GM21381 (cell line): ENCODE measurements at regions not wholly inside any gene's neighbourhood (a gene's known extent, or its start where the extent isn't known, plus 50 kb on each side); places are given as distances from the start of the nearest gene placed in this dataset.
"Not testable (repeated sequence)": the region's sequence is repeated elsewhere in the genome, so short reads cannot be mapped to it uniquely, and the experiment has no call there.

Experiments used
- ATAC-seq: cut with Tn5 transposase; IDR thresholded peaks from one replicate; pipeline ENCODE4 v1.9.1; 2021; ENCODE audit warnings: mild to moderate bottlenecking, moderate library complexity; ENCODE audit not compliant: unreplicated experiment

DNA sequence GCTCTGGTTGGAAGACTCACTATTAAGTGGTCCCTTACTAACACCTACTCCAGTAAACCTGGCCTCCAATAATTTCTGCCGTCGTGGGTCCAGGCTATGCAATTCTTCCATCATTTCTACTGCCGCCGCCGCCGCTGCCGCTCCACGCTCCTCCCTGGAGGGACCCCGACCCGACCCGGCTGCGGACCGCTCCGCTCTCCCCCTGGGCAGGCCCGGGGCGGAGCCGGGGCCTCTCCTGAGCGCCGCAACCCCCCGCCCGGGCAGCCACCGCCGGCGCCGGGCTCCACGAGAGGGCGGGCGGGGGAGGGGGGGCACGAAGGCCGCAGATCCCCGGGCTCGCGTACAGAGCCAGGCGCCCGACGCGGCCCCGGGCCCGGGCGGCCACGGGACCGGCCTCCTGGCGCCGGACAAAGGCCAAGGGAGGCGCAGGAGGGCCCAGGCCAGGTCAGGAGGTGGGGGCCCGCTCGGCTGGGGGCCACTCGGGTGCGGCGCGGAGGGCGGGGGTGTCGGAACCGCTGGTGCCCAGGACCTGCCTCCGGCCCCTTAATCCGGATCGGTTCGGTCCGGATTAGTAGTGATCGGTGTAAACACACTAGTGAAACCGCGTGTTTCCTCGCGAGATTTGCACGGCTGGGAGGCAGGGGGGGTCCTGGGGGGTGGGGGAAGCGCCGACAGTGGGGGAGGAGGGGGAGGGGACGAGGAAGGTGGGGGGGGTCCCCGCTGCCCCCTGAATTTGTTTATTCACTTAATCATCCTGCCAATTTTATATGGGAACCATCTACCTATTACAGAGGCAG is 215.1 kb upstream of the CCL2 start:
- not testable (repeated sequence) for ATAC-seq

DNA sequence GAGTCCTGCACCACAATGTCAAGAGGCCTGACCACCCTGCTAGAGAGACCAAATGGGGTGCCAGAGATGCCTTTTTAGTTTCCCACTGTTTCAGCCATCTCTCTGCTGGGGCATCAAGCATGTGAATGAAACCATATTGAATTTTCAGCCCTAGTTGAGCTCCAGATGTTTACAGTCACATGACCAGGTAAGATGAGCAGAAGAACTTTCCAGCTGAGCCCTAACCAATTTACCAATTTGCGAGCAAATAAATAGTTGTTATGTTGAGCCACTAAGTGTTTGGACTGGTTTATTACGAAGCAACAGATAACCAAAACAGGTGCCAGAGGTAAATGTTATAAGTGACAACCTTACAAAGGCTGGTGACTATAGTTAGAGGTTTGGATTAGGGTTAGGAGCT is 209.1 kb upstream of the CCL2 start:
- no peak for ATAC-seq

DNA sequence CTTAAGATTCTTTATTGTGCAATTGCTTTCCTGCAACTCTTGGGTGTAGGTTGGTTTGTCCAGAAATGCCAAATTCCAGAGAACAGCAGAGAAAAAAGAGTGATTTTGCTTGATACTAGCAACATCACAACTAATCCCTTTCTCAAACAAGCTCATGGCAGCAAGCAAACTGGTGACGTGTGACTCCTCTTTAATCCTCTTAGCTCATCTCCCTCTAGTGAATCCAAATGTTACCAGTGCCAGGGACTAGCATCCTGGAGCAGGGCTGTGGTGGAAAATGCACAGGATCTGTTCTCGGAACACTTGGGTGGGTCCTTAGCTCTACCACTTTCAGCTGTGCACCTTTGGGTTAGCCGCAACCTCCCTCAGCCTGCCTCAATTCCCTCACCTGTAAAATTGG is 204.0 kb upstream of the CCL2 start:
- ATAC-seq, result no peak

DNA sequence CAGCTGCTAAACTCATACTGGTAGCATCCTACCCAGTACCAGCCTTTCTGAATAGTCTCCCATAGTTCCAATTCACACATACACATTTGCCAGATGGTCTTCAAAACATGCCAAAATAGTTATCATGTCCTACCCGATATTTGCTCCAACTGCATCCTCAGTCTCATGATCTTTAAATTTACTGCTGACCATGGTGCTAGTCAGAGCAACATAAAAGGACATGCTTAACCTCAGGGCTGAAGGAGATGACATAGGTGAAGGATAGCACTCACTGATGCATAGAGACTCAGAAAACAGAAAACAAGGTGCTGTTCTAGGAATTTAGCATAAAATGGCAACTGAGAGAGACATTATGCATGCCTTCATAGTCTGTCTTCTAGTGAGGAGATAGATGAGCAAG is 200.6 kb upstream of the CCL2 start:
- no peak for ATAC-seq

DNA sequence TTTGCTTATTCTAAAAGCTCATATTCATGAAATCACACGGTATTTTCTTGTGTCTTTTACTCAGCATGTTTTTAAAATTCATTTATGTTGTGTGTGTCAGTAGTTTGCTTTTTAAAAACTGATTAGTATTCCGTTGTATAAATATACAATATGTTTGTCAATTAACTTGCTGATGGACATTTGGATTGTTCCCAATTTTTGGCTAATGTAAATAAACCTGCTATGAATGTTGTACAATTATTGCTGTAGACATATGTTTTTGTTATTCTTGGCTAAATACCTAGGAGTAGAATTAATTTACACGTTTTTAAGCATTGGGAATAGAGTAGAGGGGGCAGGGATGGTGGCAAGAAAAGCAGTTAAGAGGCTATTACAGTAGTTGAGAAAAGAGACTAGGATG is 199.5 kb upstream of the CCL2 start:
- ATAC-seq, result no peak

DNA sequence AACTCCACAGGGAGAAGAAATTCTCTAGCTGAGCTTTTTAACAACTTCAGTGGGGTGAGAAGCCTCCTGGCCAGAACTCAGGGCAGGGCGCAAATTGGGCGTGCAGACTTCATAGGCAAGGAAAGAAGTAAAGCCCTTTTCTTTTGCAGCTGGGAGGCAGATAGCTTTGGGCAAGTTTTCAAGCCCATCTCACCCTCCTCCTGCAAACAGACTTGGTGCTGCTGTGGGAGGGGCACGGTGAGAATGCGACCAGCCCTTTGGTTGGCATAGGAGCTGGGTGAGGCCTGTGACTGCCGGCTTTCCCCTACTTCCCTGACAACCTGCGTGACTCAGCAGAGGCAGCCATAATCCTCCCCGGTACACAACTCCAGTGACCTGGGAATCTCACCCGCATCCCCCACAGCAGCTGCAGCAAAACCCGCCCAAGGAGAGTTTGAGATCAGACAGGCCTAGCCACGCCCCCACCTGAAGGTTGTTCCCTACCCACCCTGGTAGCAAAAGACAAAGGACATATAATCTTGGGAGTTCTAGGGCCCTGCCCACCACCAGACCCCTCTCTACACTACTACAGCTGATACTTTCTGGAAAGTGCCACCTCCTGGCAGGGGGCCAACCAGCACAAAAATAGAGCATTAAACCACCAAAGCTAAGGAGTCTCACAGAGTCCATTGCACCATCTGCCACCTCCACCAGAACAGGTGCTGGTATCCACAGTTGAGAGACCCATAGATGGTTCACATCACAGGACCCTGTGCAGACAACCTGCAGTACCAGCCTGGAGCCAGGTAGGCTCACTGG is 195.5 kb upstream of the CCL2 start:
- no peak for ATAC-seq

DNA sequence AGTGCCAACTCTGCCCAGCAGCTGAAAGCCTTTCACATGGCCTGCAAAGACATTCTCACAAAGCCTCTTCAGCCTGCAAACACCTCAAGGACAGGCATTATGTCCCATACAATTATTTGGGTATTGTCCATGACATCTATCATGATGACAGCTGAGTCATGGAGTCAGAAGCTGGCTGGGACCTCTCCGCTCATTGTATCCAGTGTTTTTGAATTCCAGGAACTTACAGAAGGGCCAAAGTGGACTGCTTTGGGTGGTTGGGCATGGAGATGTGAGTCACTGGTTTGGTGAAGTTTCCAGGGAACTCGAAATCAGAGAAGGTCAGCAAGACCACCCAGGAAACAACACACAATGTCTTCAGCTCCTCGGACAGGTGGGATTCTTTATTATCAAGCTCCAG is 188.6 kb upstream of the CCL2 start:
- ATAC-seq, result no peak

DNA sequence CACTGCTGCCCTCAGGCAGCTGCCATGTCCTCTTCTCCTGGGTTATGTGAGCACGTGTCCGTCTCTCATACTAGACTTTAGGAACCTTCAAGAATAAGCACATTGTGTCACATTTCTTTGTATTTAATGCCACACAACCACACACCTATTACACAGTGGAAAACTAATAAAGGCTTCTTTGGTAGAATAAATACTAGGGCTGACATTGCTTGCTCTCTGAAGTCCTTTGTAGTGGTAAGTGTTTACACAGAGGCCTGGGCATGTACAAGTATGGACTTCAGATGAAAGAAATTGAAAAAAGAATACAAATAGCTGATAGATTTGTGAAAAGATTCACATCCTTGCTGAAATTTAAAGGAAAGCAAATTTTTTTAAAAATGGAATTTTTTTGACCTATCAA is 188.1 kb upstream of the CCL2 start:
- ATAC-seq, result no peak

DNA sequence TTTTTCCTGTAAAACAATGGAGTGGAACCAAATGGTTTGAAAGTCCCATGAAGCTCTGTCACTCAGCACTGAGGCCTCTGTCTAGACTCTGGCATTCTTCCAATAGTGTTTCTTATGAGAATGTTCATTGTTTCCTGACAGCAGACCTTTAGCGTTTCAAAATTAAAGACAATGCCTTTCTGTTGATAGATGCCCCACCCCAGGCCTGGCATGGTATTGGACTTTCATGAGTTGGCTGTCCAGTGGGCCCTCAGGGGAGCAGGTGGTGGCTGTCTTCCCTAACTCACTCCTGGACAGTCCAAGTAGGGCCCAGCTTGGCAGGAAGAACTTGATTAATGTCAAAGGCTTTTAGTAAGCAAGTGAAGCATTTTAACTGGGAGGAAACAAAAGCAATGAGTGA is 186.5 kb upstream of the CCL2 start:
- ATAC-seq, result no peak

DNA sequence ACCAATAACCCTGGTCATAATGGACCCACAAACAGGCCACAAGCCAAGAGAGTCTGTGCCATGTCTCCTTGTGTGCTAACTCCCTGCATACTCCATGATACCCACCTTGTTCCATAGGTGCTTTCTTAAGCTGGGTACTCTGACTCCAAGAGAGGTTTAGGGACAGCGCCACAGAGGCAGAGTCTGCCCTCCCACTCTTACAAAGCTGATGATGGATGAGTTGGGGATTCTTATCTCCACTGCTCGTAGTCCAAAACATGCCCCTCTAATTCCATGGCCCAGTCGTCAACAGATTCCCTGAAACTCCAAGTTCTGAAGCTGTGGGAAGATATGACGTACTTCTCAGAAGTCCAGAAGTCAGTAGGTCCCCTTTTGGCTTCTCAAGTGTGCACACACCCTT is 184.4 kb upstream of the CCL2 start:
- ATAC-seq, result no peak

DNA sequence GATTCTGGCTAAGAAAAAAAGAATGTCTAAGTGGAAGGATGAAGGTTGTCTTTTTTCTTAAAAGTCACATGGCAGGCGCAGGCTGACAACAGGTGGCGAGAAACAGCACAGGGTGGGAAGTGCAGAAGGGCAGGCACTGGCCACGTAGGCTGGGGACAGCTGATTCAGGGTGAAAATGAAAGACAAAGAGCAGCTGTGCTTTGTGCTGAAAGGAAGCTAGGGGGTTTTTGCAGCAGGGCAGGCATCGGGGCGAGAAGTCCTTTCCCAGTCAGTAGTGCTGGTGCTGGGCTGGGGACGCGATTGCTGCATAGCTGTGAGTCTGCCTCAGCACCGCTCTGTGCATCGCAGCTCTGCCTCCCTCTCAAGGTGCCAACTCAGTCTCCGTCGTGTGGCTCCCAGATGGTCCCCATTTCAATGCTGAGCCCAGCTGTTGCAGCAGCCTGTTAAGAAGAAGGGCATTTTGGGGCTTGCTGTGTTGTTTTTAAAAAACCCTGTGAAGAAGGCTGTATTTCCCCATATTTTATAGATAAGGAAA is 183.1 kb upstream of the CCL2 start:
- no peak for ATAC-seq

DNA sequence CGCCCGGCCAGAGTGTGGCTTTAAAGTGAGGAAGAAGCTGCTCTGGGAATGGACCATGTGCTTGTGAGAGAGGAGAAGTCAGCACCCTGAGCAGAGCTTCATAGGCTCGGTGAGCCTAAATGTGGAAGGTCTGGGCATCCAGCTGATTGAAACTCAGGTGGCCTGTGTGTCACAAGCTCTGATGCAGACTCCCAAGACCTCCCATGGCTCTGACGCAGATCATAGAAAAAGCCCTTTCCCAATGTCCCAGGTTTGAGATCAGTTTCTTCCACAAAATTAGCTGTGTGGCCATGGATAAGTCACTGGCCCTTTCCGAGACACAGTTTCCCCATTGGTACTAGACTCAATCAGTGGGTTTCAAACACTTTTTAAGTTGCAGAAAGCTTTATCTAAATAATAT is 180.0 kb upstream of the CCL2 start:
- ATAC-seq, result no peak

DNA sequence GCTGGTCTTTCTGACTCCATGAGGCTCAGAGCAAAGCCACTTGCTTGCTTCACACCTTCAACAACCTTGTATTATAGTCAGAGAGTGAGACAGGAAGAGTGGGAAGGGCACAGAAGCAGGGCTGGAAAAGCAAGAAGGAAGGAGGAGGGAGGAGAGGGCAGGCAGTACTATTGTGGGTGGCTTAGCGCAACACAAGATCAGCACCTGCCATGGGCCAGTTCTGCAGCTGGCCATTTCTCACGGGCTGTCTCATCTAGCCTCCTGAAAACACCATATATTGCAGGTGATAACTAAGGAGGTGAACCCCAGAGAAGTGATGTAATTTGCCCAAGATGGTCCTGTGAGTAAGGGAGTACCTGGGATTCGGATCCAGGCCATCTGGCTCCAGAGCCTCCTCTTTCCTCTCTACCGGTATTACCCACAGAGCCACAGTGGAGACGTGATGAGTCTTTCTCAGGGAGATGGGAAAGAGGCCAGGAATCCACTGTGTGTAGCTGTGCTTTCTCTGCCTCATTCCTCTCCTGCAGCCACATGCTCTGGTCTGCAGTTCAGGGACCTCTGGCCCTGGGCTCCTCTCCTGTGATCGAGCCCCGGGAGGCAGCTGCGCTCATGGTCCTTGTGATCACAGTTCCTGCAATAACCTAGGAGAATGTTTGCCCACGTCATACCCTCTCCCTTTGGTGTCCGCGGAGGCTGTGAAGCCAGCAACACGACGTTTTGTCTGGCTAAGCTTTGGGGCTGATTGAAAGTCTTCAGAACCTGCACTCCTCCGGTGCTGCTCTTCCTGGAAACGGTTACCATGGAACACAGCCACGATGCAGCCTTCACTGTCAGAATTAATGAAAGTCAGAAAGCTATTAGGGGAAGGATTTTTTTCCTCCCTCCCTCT is 178.1 kb upstream of the CCL2 start:
- no peak for ATAC-seq

DNA sequence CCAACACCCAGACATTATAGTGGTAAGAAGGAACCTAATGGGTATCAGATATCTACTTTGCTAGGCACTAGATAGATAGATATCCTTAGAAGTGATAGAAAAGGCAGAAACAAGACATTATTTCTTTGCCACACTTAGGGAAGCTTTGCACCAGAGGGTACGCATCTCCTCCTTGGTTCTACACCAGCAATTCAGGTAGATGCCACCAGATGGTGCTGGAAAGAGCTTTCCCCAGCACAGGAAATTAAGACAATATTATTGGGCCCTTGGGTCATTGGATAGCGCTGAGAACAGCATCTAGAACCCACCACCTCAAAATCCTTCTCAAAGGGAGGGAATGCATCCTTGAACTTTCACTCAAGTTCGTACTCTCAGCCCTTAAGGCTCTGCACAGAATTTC is 173.8 kb upstream of the CCL2 start:
- no peak for ATAC-seq

DNA sequence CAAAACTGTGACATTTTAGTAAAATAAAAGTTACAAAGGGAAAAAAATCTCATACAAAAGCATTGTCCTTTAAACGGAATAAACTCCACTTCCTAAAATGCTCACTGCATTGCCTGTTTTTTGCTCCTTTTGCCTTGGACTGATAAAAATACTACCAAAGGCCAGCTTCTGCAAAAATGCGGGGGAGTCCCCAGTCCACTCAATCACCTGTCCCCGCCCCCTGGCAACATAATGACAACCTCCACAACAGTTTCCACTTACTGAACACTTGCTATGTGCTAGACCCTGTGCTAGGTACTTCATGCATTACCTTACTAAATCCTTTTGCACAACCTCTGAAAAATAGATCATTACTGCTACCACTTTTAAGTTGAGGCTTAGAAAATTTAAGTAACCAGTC is 172.7 kb upstream of the CCL2 start:
- no peak for ATAC-seq

DNA sequence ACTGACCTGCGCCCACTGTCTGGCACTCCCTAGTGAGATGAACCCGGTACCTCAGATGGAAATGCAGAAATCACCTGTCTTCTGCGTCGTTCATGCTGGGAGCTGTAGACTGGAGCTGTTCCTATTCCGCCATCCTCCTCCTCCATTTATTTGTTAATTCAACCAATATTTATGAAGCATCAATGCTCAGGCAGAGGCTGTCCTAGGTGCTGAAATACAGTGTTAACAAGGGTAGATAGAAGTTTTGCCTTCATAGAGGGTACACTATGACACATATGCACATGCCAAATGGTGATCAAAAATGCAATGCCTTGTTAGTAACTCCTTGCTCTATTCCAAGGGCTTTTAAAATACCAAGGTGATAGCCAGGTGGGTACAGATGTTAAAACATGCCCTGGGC is 166.0 kb upstream of the CCL2 start:
- not testable (repeated sequence) for ATAC-seq

DNA sequence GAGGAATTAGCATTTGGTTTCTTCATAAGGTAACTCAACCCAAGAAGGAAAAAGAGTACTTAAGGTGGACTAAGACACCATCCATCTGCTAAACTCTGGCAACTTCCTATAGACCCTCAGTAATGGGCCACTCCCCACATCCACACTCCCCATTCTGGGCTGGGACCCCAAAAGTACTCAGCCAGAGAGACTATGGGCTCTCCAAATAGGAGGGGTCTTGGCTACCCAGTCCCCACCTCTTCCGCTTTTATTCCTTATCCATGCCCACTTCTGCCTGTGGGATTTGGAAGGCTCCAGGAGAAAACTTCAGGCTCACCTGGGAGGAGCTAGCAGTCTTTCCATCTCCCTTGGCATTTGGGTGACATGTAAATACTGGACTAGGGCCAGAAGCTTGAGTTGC is 164.5 kb upstream of the CCL2 start:
- no peak for ATAC-seq

DNA sequence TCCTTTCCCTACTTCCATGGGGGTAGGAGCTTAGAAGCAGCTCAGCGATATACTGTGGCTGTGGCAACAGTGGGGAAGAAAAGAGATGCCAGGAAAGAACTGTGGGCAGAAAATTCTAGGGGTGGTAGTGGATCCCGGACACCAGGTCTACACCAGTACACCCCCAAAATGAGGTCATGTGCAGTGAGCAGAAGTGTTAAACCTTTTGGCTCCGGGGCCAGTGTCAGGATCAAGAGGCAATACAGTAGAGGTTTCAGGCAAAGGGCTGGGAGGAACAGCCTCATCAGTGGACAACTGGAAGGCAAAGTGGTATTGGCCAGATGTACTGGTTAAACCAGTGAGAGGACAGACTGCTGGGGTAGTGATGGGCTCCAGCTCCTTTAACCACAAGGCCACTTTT is 163.1 kb upstream of the CCL2 start:
- no peak for ATAC-seq

DNA sequence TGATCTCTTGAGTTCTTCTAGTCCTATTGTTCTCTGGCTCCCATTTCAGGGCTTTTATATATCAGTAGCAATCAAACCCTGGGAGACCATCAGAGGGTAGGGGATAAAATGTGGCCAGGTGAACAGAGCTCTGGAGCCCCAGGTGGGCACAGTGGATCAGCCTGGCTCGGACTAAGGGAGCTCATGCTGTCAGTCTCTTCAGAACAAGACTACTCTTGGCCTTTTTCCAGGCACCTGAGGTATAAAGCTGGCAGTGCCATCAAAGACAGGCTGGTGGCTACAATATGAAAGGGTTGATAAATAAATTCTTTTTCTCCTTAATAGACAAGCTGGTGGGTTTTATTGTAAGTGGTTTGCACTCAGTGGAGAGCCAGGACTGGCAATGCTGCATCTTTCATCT is 160.0 kb upstream of the CCL2 start:
- ATAC-seq, result no peak

DNA sequence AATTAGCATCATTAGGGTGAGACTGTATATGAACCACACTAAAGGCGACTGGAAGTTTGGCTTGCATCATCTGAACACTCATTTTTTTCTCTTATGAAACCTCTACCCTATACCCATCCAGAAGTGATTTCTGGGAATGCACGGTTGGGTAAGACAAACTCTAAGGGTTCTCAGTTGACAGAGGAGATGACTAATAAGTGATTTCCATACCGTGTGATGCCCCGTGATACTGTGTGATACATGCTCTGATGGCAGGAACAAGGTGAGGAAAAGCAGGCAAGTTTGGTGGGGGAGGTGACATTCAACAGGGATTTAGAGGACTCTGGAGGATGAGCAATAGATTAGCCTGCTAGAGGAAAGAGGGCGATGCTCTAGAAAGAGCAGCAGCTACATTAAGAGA is 156.4 kb upstream of the CCL2 start:
- ATAC-seq, result no peak

DNA sequence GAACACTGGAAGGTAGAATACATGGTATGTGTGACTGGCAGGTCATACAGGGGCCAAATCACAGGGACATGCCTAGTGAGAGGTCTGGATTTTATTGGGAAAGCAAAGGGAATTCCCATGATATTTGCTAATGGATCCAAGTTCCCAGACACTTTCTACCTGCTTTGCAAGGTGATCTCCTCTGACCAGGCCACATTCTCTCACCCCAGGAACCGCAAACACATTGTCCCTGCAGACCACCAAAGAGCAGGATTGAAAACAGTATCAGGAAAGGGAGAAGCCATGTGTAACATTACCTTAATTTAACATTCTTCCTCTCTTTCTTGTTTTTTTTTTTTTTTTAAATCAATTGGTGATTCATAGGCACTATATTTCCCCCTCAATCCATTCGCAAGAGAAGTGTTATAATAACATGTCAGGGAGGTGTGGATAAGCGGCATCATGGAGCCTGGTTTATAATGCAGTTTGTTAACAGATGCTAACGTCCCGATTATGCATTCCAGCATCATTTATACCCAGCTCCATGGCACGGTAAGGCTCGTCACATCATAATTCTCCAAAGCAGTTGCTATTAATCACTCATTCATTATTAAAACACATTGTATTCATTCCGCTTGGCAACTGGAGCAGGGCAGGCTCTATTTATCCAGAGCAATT is 155.1 kb upstream of the CCL2 start:
- ATAC-seq, result no peak
